Peyer's patch (tissue), 4 donors: ENCODE measurements at regions not wholly inside any gene's neighbourhood (a gene's known extent, or its start where the extent isn't known, plus 50 kb on each side); places are given as distances from the start of the nearest gene placed in this dataset.

Source experiments
- DNase-seq, 3 donors: peaks; one replicate each; pipeline ENCODE4 v3.0.0-alpha.2; 2017 to 2019
- H3K27ac ChIP-seq, 4 donors: fragments of 200-600 bp; sonication (generic); one replicate each; pipeline ENCODE4 v1.5.1; 2016 to 2019
- H3K27me3 ChIP-seq, 2 donors: fragments of 200-600 bp; sonication (generic); one replicate each; pipeline ENCODE4 v1.5.1; 2019
- H3K36me3 ChIP-seq, 3 donors: fragments of 200-600 bp; sonication (generic); one replicate each; pipeline ENCODE4 v1.5.1; 2016 to 2019
- H3K4me1 ChIP-seq, 4 donors: fragments of 200-600 bp; sonication (generic); one replicate each; pipeline ENCODE4 v1.5.1; 2016 to 2019
- H3K4me3 ChIP-seq, 4 donors: fragments of 200-600 bp; sonication (generic); 1 replicate in 3 of 4; 2 replicates in 1 of 4; pipeline ENCODE4 v1.5.1; 2016 to 2019; ENCODE audit warnings: mild to moderate bottlenecking in 1 of 4
- H3K9me3 ChIP-seq, 4 donors: fragments of 200-600 bp; sonication (generic); one replicate each; pipeline ENCODE4 v1.5.1; 2016 to 2019; ENCODE audit warnings: mild to moderate bottlenecking in 1 of 4
- CTCF ChIP-seq, 6 experiments: fragments of 450-650 bp in 4 of 6; fragments of 200-600 bp in 2 of 6; sonication (generic) in 1 of 6; IDR thresholded peaks; one replicate each; pipeline ENCODE4 v1.5.1; 2017 to 2019; ENCODE audit warnings: antibody characterized with exemption in 6 of 6, mild to moderate bottlenecking in 3 of 6, moderate library complexity in 1 of 6
- POLR2A ChIP-seq, 2 donors: fragments of 450-650 bp; IDR thresholded peaks; one replicate each; pipeline ENCODE4 v1.5.1; 2017; ENCODE audit warnings: antibody characterized with exemption in 2 of 2, mild to moderate bottlenecking in 2 of 2, moderate library complexity in 2 of 2

DNA sequence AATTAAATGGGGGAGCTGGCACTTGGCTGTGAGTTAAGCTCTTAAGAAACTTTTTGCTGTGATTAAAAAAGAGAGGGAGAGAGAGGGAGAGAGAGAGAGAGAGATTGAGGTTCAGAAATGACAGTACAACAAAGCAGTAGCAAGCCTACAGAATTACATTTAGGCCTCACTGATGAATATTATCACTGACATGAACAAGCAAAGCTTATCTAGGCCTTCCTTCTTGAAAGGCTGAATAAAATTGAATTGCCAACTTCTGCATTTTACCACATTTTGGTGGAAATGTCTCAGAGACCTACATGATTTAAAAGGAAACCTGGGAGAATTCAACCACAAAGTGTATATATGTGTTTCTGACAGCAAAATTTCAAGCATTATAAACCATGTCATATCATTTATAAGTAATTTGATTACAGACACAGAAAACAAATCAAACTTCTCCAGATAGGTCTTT is 530.8 kb downstream of the SOX2 start:
- Histone ChIP-seq H3K27ac (peak overlapping the region in 1 of 4 donors; percentile 48), H3K9me3 (no peaks in the 10 kb centered on the region), H3K27me3 (no peaks in the 10 kb centered on the region), H3K36me3 (no peaks in the 10 kb centered on the region), H3K4me1 (peaks cover 0 to 5% (median 0%) of the 10 kb centered on the region in 4 donors), H3K4me3 (no peak overlapping the region)
- DNase-seq: no peak
- TF ChIP-seq POLR2A (IDR thresholded peaks at IDR 0.05) (no peak), CTCF (IDR thresholded peaks at IDR 0.05) (no peak)

GRCh38 chr3:182243625-182244024 is 531.9 kb downstream of the SOX2 start:
- Histone ChIP-seq H3K4me1 (peaks cover 0 to 5% (median 0%) of the 10 kb centered on the region in 4 donors), H3K36me3 (no peaks in the 10 kb centered on the region), H3K4me3 (no peak overlapping the region), H3K9me3 (no peaks in the 10 kb centered on the region), H3K27ac (no peak overlapping the region), H3K27me3 (no peaks in the 10 kb centered on the region)
- TF ChIP-seq CTCF (IDR thresholded peaks at IDR 0.05) (no peak), POLR2A (IDR thresholded peaks at IDR 0.05) (no peak)
- DNase-seq: no peak

DNA sequence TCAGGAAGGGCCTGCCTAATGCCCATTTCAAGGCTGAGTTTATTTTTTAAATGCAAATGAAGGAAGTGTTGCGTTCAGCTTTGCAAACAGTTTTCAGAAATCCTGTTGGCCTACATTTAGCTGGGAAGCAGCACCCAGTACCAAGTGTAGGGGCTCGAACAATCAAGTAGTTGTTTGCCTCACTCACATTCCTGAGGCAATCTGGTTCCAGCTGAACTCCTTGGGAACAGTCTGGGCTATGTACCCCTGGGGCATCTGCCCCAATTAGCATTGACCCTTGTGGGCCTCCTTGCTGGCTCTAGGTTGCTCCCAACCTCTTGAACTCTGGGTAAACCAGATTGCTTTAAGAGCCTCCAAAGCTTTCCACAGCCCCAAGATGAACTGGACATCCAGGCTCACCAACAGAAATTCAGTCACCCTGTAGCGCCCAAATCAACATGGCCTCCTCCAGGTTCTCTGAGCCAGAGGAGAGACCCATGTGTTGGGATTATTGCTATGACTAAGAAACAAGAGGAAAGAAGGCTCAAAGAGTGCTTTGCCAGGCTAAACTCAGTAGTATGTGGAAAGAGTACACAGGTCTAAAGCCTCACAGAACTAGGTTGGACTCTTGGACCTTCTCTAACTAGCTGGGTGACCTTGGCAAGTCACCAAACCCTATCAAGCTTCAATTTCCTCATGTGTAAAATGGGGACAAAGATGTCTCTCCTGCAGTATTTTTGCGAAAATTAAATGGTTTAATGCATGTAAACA is 532.7 kb downstream of the SOX2 start:
- Histone ChIP-seq H3K36me3 (no peaks in the 10 kb centered on the region), H3K4me3 (no peak overlapping the region), H3K9me3 (no peaks in the 10 kb centered on the region), H3K27ac (no peak overlapping the region), H3K27me3 (no peaks in the 10 kb centered on the region), H3K4me1 (peaks cover 0 to 5% (median 0%) of the 10 kb centered on the region in 4 donors)
- DNase-seq: peak in 1 of 3 donors; percentile 47
- TF ChIP-seq CTCF (IDR thresholded peaks at IDR 0.05): no peak
- no peak for TF ChIP-seq POLR2A (IDR thresholded peaks at IDR 0.05)

DNA sequence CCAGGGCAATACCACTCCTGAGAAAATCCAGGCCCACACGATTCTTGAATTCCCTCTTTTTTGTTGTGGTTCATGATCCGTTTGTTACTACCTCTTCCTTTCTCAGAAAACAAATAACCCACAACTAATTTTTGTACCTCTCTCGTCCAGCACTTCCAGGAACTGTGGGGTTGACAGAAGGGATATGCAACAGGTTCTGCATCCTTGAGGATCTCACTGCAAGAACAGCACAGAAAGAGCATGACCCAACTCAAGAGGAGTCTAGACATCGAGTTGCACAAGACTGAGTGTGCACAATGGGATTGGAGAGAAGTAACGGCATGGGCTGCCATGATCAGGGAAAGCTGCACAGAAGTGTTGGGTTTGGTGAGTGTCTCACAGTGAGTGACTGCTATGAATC is 533.3 kb downstream of the SOX2 start:
- H3K9me3 ChIP-seq: no peaks in the 10 kb centered on the region
- no peak overlapping the region for H3K27ac ChIP-seq
- H3K4me3 ChIP-seq: no peak overlapping the region
- no peaks in the 10 kb centered on the region for H3K27me3 ChIP-seq
- no peaks in the 10 kb centered on the region for H3K36me3 ChIP-seq
- H3K4me1 ChIP-seq: peaks cover 0 to 5% (median 0%) of the 10 kb centered on the region in 4 donors
- no peak for DNase-seq
- no peak for TF ChIP-seq CTCF (IDR thresholded peaks at IDR 0.05)
- no peak for TF ChIP-seq POLR2A (IDR thresholded peaks at IDR 0.05)

GRCh38 chr3:182246870-182247269 is 535.1 kb downstream of the SOX2 start:
- H3K27me3 ChIP-seq: no peaks in the 10 kb centered on the region
- no peak overlapping the region for H3K27ac ChIP-seq
- H3K4me3 ChIP-seq: no peak overlapping the region
- TF ChIP-seq POLR2A (IDR thresholded peaks at IDR 0.05) (no peak), CTCF (IDR thresholded peaks at IDR 0.05) (no peak)
- DNase-seq: no peak
- no peaks in the 10 kb centered on the region for H3K9me3 ChIP-seq
- H3K4me1 ChIP-seq: peaks cover 0 to 3% (median 0%) of the 10 kb centered on the region in 4 donors
- H3K36me3 ChIP-seq: no peaks in the 10 kb centered on the region
